ENCODE measurements at regions not wholly inside any gene's neighbourhood (a gene's known extent, or its start where the extent isn't known, plus 50 kb on each side); places are given as distances from the start of the nearest gene placed in this dataset.

GRCh38 chr7:130896898-130897514 is 163.0 kb upstream of the KLF14 start:
- peaks cover 0 to 4% of the 10 kb centered on the region in 2 donors for H3K36me3 ChIP-seq (ENCODE audit: control insufficient read depth in 2 of 2, insufficient read depth in 2 of 2, low read length in 1 of 2)
- 58% methylated on average over 22 of the region's 22 CpGs for WGBS
- H3K27ac ChIP-seq (ENCODE audit: low read depth in 1 of 2, low read length in 1 of 2) = no peak overlapping the region

GRCh38 chr7:130897515-130898419 is 163.8 kb upstream of the KLF14 start:
- H3K27me3 ChIP-seq (ENCODE audit: control insufficient read depth in 2 of 2, insufficient read depth in 1 of 2, low read length in 1 of 2) = no peaks in the 10 kb centered on the region
- peaks cover 0 to 4% of the 10 kb centered on the region in 2 donors for H3K36me3 ChIP-seq (ENCODE audit: control insufficient read depth in 2 of 2, insufficient read depth in 2 of 2, low read length in 1 of 2)
- peaks cover 8 to 35% of the 10 kb centered on the region in 2 donors for H3K4me1 ChIP-seq (ENCODE audit: control insufficient read depth in 2 of 2, insufficient read depth in 2 of 2, low read length in 2 of 2)
- WGBS = 95% methylated on average over 24 of the region's 24 CpGs
- no peak overlapping the region for H3K4me3 ChIP-seq (ENCODE audit: low read length in 2 of 2)
- H3K9me3 ChIP-seq (ENCODE audit: control insufficient read depth in 2 of 2, insufficient read depth in 1 of 2, low read length in 1 of 2) = peaks cover 0 to 4% of the 10 kb centered on the region in 2 donors
- no peak for DNase-seq (ENCODE audit: low read depth in 6 of 9, low spot score in 9 of 9)
- peak overlapping the region in 1 of 2 donors; percentile 47 for H3K27ac ChIP-seq (ENCODE audit: low read depth in 1 of 2, low read length in 1 of 2)

More at GRCh38 chr7:130896898-130897514, 163.0 kb upstream of the KLF14 start:
- Histone ChIP-seq H3K9me3 (ENCODE audit: control insufficient read depth in 2 of 2, insufficient read depth in 1 of 2, low read length in 1 of 2) (peaks cover 0 to 4% of the 10 kb centered on the region in 2 donors), H3K4me3 (ENCODE audit: low read length in 2 of 2) (no peak overlapping the region), H3K4me1 (ENCODE audit: control insufficient read depth in 2 of 2, insufficient read depth in 2 of 2, low read length in 2 of 2) (peaks cover 8 to 35% of the 10 kb centered on the region in 2 donors), H3K27me3 (ENCODE audit: control insufficient read depth in 2 of 2, insufficient read depth in 1 of 2, low read length in 1 of 2) (no peaks in the 10 kb centered on the region)
- peak; percentile 49 to 86 (median 64) for DNase-seq (ENCODE audit: low read depth in 6 of 9, low spot score in 9 of 9)

GRCh38 chr7:130899071-130899560 is 165.1 kb upstream of the KLF14 start:
- H3K4me1 ChIP-seq (ENCODE audit: control insufficient read depth in 2 of 2, insufficient read depth in 2 of 2, low read length in 2 of 2) = peaks cover 7 to 33% of the 10 kb centered on the region in 2 donors

GRCh38 chr7:130899638-130900401 is 165.8 kb upstream of the KLF14 start:
- no peak overlapping the region for H3K27ac ChIP-seq (ENCODE audit: low read depth in 1 of 2, low read length in 1 of 2)
- H3K9me3 ChIP-seq (ENCODE audit: control insufficient read depth in 2 of 2, insufficient read depth in 1 of 2, low read length in 1 of 2) = no peaks in the 10 kb centered on the region
- H3K4me1 ChIP-seq (ENCODE audit: control insufficient read depth in 2 of 2, insufficient read depth in 2 of 2, low read length in 2 of 2) = peaks cover 0 to 29% of the 10 kb centered on the region in 2 donors
- H3K27me3 ChIP-seq (ENCODE audit: control insufficient read depth in 2 of 2, insufficient read depth in 1 of 2, low read length in 1 of 2) = no peaks in the 10 kb centered on the region
- peaks cover 0 to 4% of the 10 kb centered on the region in 2 donors for H3K36me3 ChIP-seq (ENCODE audit: control insufficient read depth in 2 of 2, insufficient read depth in 2 of 2, low read length in 1 of 2)
- H3K4me3 ChIP-seq (ENCODE audit: low read length in 2 of 2) = no peak overlapping the region
- no peak for DNase-seq (ENCODE audit: low read depth in 6 of 9, low spot score in 9 of 9)
- 95% methylated on average over 15 of the region's 15 CpGs for WGBS

More at GRCh38 chr7:130899071-130899560, 165.1 kb upstream of the KLF14 start:
- Histone ChIP-seq H3K4me3 (ENCODE audit: low read length in 2 of 2) (no peak overlapping the region), H3K27ac (ENCODE audit: low read depth in 1 of 2, low read length in 1 of 2) (no peak overlapping the region), H3K9me3 (ENCODE audit: control insufficient read depth in 2 of 2, insufficient read depth in 1 of 2, low read length in 1 of 2) (peaks cover 0 to 3% of the 10 kb centered on the region in 2 donors), H3K27me3 (ENCODE audit: control insufficient read depth in 2 of 2, insufficient read depth in 1 of 2, low read length in 1 of 2) (no peaks in the 10 kb centered on the region), H3K36me3 (ENCODE audit: control insufficient read depth in 2 of 2, insufficient read depth in 2 of 2, low read length in 1 of 2) (peaks cover 0 to 4% of the 10 kb centered on the region in 2 donors)
- 96% methylated on average over 11 of the region's 11 CpGs for WGBS
- DNase-seq (ENCODE audit: low read depth in 6 of 9, low spot score in 9 of 9) = no peak

- Histone ChIP-seq H3K27ac (ENCODE audit: low read depth in 1 of 2, low read length in 1 of 2) (no peak overlapping the region), H3K36me3 (ENCODE audit: control insufficient read depth in 2 of 2, insufficient read depth in 2 of 2, low read length in 1 of 2) (peaks cover 0 to 4% of the 10 kb centered on the region in 2 donors), H3K4me1 (ENCODE audit: control insufficient read depth in 2 of 2, insufficient read depth in 2 of 2, low read length in 2 of 2) (peaks cover 0 to 29% of the 10 kb centered on the region in 2 donors), H3K9me3 (ENCODE audit: control insufficient read depth in 2 of 2, insufficient read depth in 1 of 2, low read length in 1 of 2) (no peaks in the 10 kb centered on the region), H3K4me3 (ENCODE audit: low read length in 2 of 2) (no peak overlapping the region), H3K27me3 (ENCODE audit: control insufficient read depth in 2 of 2, insufficient read depth in 1 of 2, low read length in 1 of 2) (no peaks in the 10 kb centered on the region)
- no peak for DNase-seq (ENCODE audit: low read depth in 6 of 9, low spot score in 9 of 9)
- WGBS = 70% methylated on average over 5 of the region's 5 CpGs
Measured at GRCh38 chr7:130900471-130901076, 166.6 kb upstream of the KLF14 start.

GRCh38 chr7:130901209-130901783 is 167.3 kb upstream of the KLF14 start:
- Histone ChIP-seq H3K36me3 (ENCODE audit: control insufficient read depth in 2 of 2, insufficient read depth in 2 of 2, low read length in 1 of 2) (no peaks in the 10 kb centered on the region), H3K4me1 (ENCODE audit: control insufficient read depth in 2 of 2, insufficient read depth in 2 of 2, low read length in 2 of 2) (peaks cover 0 to 28% of the 10 kb centered on the region in 2 donors), H3K9me3 (ENCODE audit: control insufficient read depth in 2 of 2, insufficient read depth in 1 of 2, low read length in 1 of 2) (no peaks in the 10 kb centered on the region), H3K4me3 (ENCODE audit: low read length in 2 of 2) (no peak overlapping the region), H3K27me3 (ENCODE audit: control insufficient read depth in 2 of 2, insufficient read depth in 1 of 2, low read length in 1 of 2) (no peaks in the 10 kb centered on the region), H3K27ac (ENCODE audit: low read depth in 1 of 2, low read length in 1 of 2) (no peak overlapping the region)
- DNase-seq (ENCODE audit: low read depth in 6 of 9, low spot score in 9 of 9) = no peak
- 86% methylated on average over 17 of the region's 17 CpGs for WGBS

GRCh38 chr7:130902755-130903357 is 168.8 kb upstream of the KLF14 start:
- Histone ChIP-seq H3K27ac (ENCODE audit: low read depth in 1 of 2, low read length in 1 of 2) (no peak overlapping the region), H3K9me3 (ENCODE audit: control insufficient read depth in 2 of 2, insufficient read depth in 1 of 2, low read length in 1 of 2) (no peaks in the 10 kb centered on the region), H3K4me3 (ENCODE audit: low read length in 2 of 2) (no peak overlapping the region), H3K4me1 (ENCODE audit: control insufficient read depth in 2 of 2, insufficient read depth in 2 of 2, low read length in 2 of 2) (peaks cover 0 to 14% of the 10 kb centered on the region in 2 donors), H3K27me3 (ENCODE audit: control insufficient read depth in 2 of 2, insufficient read depth in 1 of 2, low read length in 1 of 2) (no peaks in the 10 kb centered on the region), H3K36me3 (ENCODE audit: control insufficient read depth in 2 of 2, insufficient read depth in 2 of 2, low read length in 1 of 2) (no peaks in the 10 kb centered on the region)
- 98% methylated on average over 3 of the region's 3 CpGs for WGBS
- DNase-seq (ENCODE audit: low read depth in 6 of 9, low spot score in 9 of 9) = no peak

- 95% methylated on average over 8 of the region's 8 CpGs for WGBS
- Histone ChIP-seq H3K36me3 (ENCODE audit: control insufficient read depth in 2 of 2, insufficient read depth in 2 of 2, low read length in 1 of 2) (no peaks in the 10 kb centered on the region), H3K4me3 (ENCODE audit: low read length in 2 of 2) (no peak overlapping the region), H3K27ac (ENCODE audit: low read depth in 1 of 2, low read length in 1 of 2) (no peak overlapping the region), H3K4me1 (ENCODE audit: control insufficient read depth in 2 of 2, insufficient read depth in 2 of 2, low read length in 2 of 2) (peaks cover 0 to 14% of the 10 kb centered on the region in 2 donors), H3K27me3 (ENCODE audit: control insufficient read depth in 2 of 2, insufficient read depth in 1 of 2, low read length in 1 of 2) (no peaks in the 10 kb centered on the region), H3K9me3 (ENCODE audit: control insufficient read depth in 2 of 2, insufficient read depth in 1 of 2, low read length in 1 of 2) (no peaks in the 10 kb centered on the region)
- no peak for DNase-seq (ENCODE audit: low read depth in 6 of 9, low spot score in 9 of 9)
Measured at GRCh38 chr7:130903358-130903974, 169.5 kb upstream of the KLF14 start.
